DMS 273 (cell line): ENCODE measurements at regions not wholly inside any gene's neighbourhood (a gene's known extent, or its start where the extent isn't known, plus 50 kb on each side); places are given as distances from the start of the nearest gene placed in this dataset.
"Not testable (repeated sequence)": the region's sequence is repeated elsewhere in the genome, so short reads cannot be mapped to it uniquely, and the experiment has no call there.

Experiments used
- DNase-seq: peaks from one replicate; lab custom pipeline; 2025; ENCODE audit not compliant: unreplicated experiment; lab: John Stamatoyannopoulos, UW

DNA sequence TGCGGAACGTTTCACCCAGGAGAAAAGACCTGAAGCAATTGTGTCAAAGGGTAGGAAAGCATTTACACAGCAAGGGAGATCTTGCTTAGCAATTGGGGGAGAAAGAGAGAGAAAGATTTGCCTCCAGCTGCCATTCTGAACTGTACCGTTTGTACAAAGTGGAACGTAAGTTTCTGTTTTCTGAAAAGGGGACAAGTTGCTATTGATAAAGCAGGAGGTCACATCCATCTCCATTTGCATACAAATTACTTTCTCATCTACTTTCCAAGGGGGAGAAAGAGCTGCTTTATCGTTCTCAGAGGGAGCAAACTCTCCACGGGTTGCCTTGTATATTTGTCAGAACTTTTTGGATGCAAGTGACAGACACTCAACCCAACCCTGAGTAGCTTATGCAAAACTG lies 92.0 kb upstream of the CARD11 start:
- DNase-seq: no peak

DNA sequence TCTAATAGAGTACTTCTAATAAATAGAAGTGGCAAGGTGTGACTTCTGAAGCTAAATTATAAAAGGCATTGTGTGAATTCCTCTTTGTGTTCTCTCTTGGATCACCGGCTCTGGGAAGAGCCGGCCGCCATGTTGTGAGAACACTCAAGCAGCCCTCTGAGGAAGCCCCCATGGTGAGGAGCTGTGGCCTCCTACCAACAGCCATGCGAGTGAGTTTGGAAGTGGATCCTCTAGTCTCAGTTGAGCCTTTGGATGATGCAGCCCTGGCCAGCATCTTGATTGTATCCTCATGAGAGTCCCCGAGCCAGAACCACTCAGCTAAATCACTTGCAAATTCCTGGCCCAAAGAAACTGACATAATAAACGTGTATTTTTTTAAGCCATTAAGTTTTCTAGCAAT lies 94.5 kb upstream of the CARD11 start:
- no peak for DNase-seq

DNA sequence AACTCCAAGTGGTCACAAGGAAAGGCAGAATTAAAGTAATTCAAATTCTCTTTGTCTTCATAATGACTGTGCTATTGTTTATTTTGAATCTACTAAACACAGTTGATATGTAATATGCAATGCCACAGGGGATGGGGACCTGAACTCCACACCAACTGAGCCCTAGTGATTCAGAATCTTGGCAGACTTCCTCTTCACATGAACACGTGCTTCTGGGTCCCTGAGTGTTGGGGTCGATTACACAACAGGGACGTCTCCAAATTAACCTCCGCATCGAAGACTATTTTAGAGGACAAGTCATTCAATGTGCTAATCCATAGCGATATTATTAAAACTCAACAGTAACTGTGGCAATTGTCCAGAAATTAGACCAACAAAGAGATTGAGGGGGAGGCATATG lies 95.3 kb upstream of the CARD11 start:
- DNase-seq: no peak

GRCh38 chr7:3140834-3141233 lies 97.2 kb upstream of the CARD11 start:
- DNase-seq: no peak

GRCh38 chr7:3141326-3141725 lies 97.7 kb upstream of the CARD11 start:
- DNase-seq: no peak

- no peak for DNase-seq
Measured at GRCh38 chr7:3143869-3144775, 100.5 kb upstream of the CARD11 start.

GRCh38 chr7:3144776-3145125 lies 101.1 kb upstream of the CARD11 start:
- not testable (repeated sequence) for DNase-seq

DNA sequence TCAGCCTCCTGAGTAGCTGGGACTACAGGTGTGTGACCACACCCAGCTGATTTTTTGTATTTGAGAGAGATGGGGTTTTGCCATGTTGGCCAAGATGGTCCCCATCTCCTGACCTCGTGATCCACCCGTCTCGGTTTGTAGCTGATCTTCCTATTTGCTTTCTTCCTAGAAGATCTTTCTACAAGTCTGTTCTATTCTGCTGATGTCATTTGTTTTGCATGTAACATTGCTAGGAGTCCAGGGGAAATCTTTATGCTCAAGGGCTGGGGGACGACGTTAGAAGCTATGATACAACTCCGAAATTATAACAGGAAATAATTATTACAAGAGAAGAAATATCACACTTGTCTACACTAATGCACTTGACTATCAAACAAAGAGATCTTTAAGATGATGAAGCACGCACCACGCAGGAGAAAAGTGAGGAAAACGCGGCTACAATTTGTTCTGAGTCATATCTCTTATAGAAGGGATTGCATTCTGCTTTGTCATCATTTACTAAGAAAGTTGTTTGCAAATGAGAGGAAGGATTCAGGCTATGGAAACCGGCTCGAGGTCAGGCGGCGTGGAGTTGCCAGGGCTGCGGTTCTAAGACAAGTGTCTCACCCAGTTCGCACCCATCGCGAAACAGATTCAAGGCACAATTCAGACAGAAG lies 103.0 kb upstream of the CARD11 start:
- no peak for DNase-seq

DNA sequence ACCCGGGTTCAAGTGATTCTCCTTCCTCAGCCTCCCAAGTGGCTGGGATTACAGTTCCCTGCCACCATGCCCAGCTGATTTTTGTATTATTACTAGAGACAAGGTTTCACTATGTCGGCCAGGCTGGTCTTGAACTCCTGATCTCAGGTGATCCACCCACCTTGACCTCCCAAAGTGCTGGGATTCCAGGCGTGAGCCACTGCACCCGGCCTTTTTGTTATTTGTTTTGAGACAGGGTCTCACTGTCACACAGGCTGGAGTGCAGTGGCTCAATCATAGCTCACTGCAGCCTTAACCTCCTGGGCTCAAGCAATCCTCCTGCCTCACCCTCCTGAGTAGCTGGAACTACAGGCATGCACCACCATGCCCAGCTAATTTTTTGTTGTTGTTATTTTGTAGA lies 104.8 kb upstream of the CARD11 start:
- DNase-seq: not testable (repeated sequence)

DNA sequence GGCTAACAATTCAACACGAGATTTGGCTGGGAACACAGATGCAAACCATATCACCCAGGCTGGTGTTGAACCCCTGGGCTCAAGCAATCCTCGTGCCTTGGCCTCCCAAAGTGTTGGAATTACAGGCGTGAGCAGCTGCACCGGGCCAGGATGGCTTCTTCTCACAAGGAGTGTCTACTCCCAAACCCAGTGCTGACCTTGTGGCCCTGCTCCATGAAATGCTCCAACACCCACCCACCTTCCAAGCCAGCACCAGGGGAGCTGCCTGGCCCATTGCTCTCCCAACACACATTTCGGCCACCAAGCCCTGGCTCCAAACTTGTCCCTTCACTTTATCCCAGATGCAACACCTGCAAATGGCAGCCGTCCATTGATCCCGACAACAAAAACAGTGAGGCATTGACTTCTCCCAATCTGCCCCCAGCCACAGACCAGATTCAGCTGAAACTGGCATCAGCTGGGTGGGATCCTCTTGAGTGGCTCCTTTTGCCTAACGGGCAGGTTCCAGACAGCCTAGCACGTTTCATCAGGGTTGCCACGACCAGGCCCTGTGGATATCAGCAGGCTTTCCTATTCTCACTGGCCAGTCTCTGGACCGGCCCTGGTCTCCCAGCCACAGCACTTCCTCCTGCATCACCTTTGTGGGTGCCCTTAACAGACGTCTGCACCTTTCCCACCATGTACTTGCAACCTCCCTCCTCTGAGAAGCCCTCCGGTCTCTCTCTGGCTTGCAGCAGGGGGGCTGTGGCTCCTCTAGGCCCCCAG lies 105.7 kb upstream of the CARD11 start:
- DNase-seq: no peak

DNA sequence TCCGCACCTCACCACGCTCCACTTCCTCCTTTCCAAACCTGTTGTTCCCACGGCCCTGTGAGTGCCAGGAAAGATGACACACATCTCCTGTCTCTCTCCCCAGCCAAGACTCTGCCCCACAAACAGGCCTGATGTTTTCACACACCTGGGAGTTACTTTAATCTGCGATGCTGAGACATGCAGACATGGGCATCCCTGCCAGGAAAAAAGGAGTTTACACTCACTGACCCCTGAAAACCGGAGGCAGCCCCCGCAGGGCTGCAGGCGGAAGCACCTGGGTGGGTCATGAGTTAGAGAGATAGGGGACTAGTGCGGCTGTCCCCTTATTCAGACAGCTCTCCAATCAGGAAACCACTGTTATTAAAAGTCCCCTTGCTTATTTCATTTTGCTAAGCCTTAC lies 106.4 kb upstream of the CARD11 start:
- DNase-seq: no peak

DNA sequence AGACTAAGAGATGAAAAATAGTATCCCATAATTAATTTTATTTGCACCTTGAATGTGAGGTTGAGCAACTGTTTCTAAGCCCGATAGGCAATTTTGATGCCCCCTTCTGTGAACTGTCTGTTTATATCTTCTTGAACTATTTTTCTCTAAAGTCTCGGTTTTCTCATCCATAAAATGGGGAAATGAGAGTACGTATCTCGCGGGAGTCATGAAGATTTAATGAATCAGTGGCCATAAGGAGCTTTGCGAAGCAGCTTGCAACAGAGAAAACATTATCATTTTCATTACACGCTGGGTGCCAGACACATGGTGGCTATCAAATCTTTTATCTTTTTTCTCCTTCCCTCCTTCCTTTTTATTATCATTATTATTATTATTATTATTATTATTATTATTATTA lies 108.1 kb upstream of the CARD11 start:
- no peak for DNase-seq

DNA sequence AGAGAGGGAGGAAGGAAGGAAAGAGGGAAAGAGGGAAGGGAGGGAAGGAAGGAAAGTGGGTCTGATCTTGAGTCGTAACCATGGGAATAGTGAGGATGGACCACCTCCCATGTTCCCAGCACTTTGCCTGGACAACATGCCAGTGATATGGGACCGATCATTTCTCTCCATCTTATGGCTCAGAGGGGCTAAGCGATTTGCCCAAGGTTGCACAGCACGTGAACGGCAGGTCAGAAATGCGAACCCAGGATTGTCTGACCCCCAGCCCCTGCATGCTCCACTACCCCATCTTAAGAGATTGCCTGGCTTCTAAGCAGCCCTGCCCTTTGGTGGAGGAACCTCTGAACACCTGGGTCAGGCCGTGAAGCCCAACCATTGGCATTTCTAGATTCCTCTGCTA lies 109.0 kb upstream of the CARD11 start:
- DNase-seq: no peak

DNA sequence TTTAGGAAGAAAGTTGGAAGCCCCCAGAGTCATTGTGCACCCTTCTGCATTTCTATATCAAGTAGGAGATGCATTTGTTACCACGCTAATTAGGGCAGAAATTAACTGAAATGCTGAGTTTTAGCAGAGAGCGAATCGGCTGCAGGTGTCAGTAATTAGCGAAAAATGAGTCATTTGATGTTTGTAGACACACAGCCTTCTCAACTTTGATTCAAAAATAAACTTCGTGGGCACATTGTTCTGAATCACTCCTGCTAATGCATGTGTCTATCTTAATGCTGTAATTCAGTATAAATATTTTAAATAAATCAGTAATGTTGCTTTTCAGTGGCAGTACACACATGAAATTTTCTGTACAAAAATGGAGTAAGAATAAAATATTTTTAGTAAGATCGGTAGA lies 109.5 kb upstream of the CARD11 start:
- DNase-seq: no peak

GRCh38 chr7:3154317-3154716 lies 110.7 kb upstream of the CARD11 start:
- no peak for DNase-seq

DNA sequence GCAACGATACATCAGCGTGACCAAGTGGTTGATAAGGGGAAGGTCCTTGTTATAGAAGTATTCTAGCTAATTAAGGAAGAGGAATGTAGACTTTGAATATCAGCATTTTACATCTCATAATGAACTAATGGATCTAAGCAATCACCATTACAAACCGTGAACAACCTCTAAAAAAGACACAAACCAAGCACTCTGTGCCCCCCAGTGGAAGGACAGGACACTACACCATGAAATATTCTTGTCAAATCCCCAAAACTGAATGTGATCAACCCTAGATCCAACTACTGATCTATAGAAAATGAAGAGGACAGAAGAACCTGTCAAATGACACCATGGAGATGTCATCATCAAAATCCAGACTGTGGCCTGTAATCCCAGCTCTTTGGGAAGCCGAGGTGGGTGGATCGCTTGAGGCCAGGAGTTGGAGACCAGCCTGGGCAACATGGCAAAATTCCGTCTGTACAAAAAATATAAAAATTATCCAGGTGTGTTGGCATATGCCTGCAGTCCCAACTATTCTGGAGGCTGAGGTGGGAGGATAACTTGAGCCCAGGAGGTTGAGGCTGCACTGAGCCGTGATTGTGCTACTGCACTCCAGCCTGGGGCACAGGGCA lies 111.3 kb upstream of the CARD11 start:
- peak; percentile 80 for DNase-seq

GRCh38 chr7:3156508-3156907 lies 112.8 kb upstream of the CARD11 start:
- DNase-seq: no peak

- no peak for DNase-seq
Measured at GRCh38 chr7:3157566-3158287, 114.1 kb upstream of the CARD11 start.

DNA sequence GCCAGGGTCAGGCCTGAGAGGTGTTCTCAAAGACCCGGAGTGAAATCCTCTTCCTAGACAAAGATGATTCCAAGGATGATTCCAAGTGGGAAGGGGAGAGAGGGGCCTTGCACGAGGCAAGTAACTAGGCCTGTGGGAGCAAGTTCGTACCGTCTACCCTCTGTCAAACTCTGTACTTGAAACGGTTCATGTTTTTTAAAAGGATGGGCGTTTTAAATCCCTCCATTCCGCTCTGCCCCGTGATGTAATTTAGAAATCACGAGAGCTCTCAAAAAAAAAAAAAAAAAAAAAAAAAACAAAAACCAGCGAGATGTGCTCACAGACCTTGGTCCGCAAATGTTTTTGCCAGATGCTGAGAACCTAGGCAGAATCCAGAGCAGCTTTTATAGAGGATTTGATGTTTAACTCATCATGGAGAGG lies 114.7 kb upstream of the CARD11 start:
- DNase-seq: no peak

GRCh38 chr7:3159039-3159438 lies 115.4 kb upstream of the CARD11 start:
- no peak for DNase-seq

- no peak for DNase-seq
Measured at GRCh38 chr7:3159445-3159844, 115.8 kb upstream of the CARD11 start.
